ENCODE measurements at regions not wholly inside any gene's neighbourhood (a gene's known extent, or its start where the extent isn't known, plus 50 kb on each side); places are given as distances from the start of the nearest gene placed in this dataset.
"Not testable (repeated sequence)": the region's sequence is repeated elsewhere in the genome, so short reads cannot be mapped to it uniquely, and the experiment has no call there.

GRCh38 chr11:110514967-110515366, 85.2 kb downstream of the FDX1 start:
- H3K36me3 ChIP-seq (replicated peaks in 1 of 2), result no peaks in the 10 kb centered on the region
- no peak overlapping the region for H3K27ac ChIP-seq
- TF ChIP-seq POLR2A (IDR thresholded peaks at IDR 0.05) (no peak), CTCF (IDR thresholded peaks at IDR 0.05) (no peak)
- H3K27me3 ChIP-seq, result no peaks in the 10 kb centered on the region
- H3K4me1 ChIP-seq (replicated peaks in 1 of 2), result no peaks in the 10 kb centered on the region
- intact Hi-C loops (cut with DNase I), result no loop called here
- WGBS, 4 donors, result 75 to 95% (median 88%) methylated on average over 2 to 4 of the region's 4 CpGs
- no peak for DNase-seq
- H3K4me3 ChIP-seq, result no peak overlapping the region
- no peaks in the 10 kb centered on the region for H3K9me3 ChIP-seq (replicated peaks in 1 of 3)

GRCh38 chr11:110517381-110517780, 87.6 kb downstream of the FDX1 start:
- H3K9me3 ChIP-seq (replicated peaks in 1 of 3); DNase-seq; intact Hi-C loops (cut with DNase I); H3K27ac ChIP-seq; H3K27me3 ChIP-seq; H3K4me3 ChIP-seq; H3K36me3 ChIP-seq (replicated peaks in 1 of 2); H3K4me1 ChIP-seq (replicated peaks in 1 of 2): not testable (repeated sequence)
- 92 to 97% (median 93%) methylated on average over 4 to 5 of the region's 5 CpGs for WGBS, 4 donors

GRCh38 chr11:110518809-110519514, 89.2 kb downstream of the FDX1 start:
- no peaks in the 10 kb centered on the region for H3K27me3 ChIP-seq
- H3K27ac ChIP-seq, result peak overlapping the region in 1 of 5 donors; percentile 44
- no peak for TF ChIP-seq POLR2A (IDR thresholded peaks at IDR 0.05)
- no peak for TF ChIP-seq CTCF (IDR thresholded peaks at IDR 0.05)
- H3K36me3 ChIP-seq (replicated peaks in 1 of 2), result no peaks in the 10 kb centered on the region
- H3K4me3 ChIP-seq, result no peak overlapping the region
- no peaks in the 10 kb centered on the region for H3K9me3 ChIP-seq (replicated peaks in 1 of 3)
- DNase-seq, result no peak
- intact Hi-C loops (cut with DNase I), result no loop called here
- no peaks in the 10 kb centered on the region for H3K4me1 ChIP-seq (replicated peaks in 1 of 2)
- 63 to 75% (median 73%) methylated on average over 5 of the region's 5 CpGs for WGBS, 4 donors

GRCh38 chr11:110519796-110520195, 90.0 kb downstream of the FDX1 start:
- no peaks in the 10 kb centered on the region for H3K9me3 ChIP-seq (replicated peaks in 1 of 3)
- TF ChIP-seq CTCF (IDR thresholded peaks at IDR 0.05), result no peak
- TF ChIP-seq POLR2A (IDR thresholded peaks at IDR 0.05), result no peak
- DNase-seq, result no peak
- no peak overlapping the region for H3K4me3 ChIP-seq
- no peaks in the 10 kb centered on the region for H3K27me3 ChIP-seq
- no peaks in the 10 kb centered on the region for H3K4me1 ChIP-seq (replicated peaks in 1 of 2)
- intact Hi-C loops (cut with DNase I), result no loop called here
- WGBS, 4 donors, result 73 to 92% (median 78%) methylated on average over 2 of the region's 2 CpGs
- H3K36me3 ChIP-seq (replicated peaks in 1 of 2), result no peaks in the 10 kb centered on the region
- H3K27ac ChIP-seq, result no peak overlapping the region

GRCh38 chr11:110522471-110522870, 92.7 kb downstream of the FDX1 start:
- no peak for DNase-seq
- Histone ChIP-seq H3K27me3 (no peaks in the 10 kb centered on the region), H3K9me3 (replicated peaks in 1 of 3) (no peaks in the 10 kb centered on the region), H3K27ac (no peak overlapping the region), H3K4me1 (replicated peaks in 1 of 2) (no peaks in the 10 kb centered on the region), H3K4me3 (no peak overlapping the region), H3K36me3 (replicated peaks in 1 of 2) (no peaks in the 10 kb centered on the region)
- 64 to 76% (median 73%) methylated on average over 2 of the region's 2 CpGs for WGBS, 4 donors
- intact Hi-C loops (cut with DNase I), result no loop called here
- TF ChIP-seq POLR2A (IDR thresholded peaks at IDR 0.05) (no peak), CTCF (IDR thresholded peaks at IDR 0.05) (no peak)

Data from adrenal gland (tissue), 9 donors.